ENCODE measurements at regions not wholly inside any gene's neighbourhood (a gene's known extent, or its start where the extent isn't known, plus 50 kb on each side); places are given as distances from the start of the nearest gene placed in this dataset.

GRCh38 chr15:93987068-93987467 lies 244.3 kb upstream of the MCTP2 start:
- in situ Hi-C loops (cut with HindIII; ENCODE audit: low sequenced_read_pairs): no loop called here
- no peak for DNase-seq (ENCODE audit: low read depth, low spot score)
- no peak overlapping the region for H3K4me3 ChIP-seq (ENCODE audit: low read depth, low read length)
- TF ChIP-seq CTCF (IDR thresholded peaks at IDR 0.05; ENCODE audit: low read depth, low read length): no peak

DNA sequence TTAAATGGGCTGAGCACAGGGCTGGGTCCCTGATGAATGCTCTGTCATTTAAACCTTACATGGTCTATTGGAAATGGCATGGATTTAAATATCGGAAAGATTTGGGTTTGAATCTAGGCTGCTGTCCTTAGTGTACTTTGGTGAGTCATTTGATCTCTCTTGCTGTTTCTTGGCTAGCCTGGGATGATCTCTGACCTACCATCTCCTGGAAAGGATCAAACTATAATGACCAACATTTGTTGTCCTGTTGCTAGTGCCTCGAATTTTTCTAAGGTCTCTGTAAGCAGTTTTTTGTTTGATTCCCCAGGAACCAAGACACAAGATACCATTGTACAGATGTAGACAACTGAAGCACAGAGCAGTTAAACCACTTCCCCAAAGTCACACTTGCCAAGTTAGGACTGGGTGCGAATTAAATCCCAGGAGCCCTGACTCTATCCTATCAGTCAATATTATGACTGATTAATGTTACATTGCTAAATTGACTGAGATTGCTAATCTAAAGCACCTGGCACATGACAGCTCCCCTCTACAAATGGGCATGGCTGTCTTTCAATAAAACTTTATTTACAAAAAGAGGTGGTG lies 244.9 kb upstream of the MCTP2 start:
- no peak for DNase-seq (ENCODE audit: low read depth, low spot score)
- in situ Hi-C loops (cut with HindIII; ENCODE audit: low sequenced_read_pairs): no loop called here
- no peak overlapping the region for H3K4me3 ChIP-seq (ENCODE audit: low read depth, low read length)
- no peak for TF ChIP-seq CTCF (IDR thresholded peaks at IDR 0.05; ENCODE audit: low read depth, low read length)

GRCh38 chr15:93985925-93986324 lies 245.4 kb upstream of the MCTP2 start:
- H3K4me3 ChIP-seq (ENCODE audit: low read depth, low read length): no peak overlapping the region
- no peak for TF ChIP-seq CTCF (IDR thresholded peaks at IDR 0.05; ENCODE audit: low read depth, low read length)
- DNase-seq (ENCODE audit: low read depth, low spot score): no peak
- in situ Hi-C loops (cut with HindIII; ENCODE audit: low sequenced_read_pairs): no loop called here

- no peak for TF ChIP-seq CTCF (IDR thresholded peaks at IDR 0.05; ENCODE audit: low read depth, low read length)
- in situ Hi-C loops (cut with HindIII; ENCODE audit: low sequenced_read_pairs): no loop called here
- H3K4me3 ChIP-seq (ENCODE audit: low read depth, low read length): no peak overlapping the region
- DNase-seq (ENCODE audit: low read depth, low spot score): no peak
These were observed 246.2 kb upstream of the MCTP2 start for GRCh38 chr15:93985176-93985575.

GRCh38 chr15:93983526-93983925 lies 247.8 kb upstream of the MCTP2 start:
- in situ Hi-C loops (cut with HindIII; ENCODE audit: low sequenced_read_pairs): no loop called here
- DNase-seq (ENCODE audit: low read depth, low spot score): no peak
- no peak overlapping the region for H3K4me3 ChIP-seq (ENCODE audit: low read depth, low read length)
- TF ChIP-seq CTCF (IDR thresholded peaks at IDR 0.05; ENCODE audit: low read depth, low read length): no peak

DNA sequence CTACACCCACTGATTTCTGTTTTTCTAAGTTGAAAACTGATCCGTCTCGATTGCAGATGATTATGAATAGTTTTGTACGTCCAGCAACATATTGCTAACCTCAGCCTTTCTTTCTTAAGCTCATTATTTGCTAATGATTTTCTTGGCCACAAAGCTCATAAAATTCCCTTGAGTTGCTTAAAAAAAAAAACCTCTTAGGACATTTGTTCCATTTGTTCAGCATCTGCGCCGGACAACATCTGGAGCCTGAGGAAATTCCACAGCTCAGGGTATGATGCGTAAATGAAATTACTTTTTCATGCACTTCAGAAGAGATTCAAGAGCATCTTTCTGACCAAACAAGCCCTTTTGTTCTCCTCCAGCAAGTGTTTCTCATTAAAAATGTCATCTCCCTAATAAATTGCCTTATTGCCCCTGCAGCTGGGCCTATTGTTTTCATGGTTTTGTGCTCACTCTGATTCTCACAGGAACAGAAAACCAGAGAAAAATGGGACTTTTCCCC lies 249.1 kb upstream of the MCTP2 start:
- no peak for TF ChIP-seq CTCF (IDR thresholded peaks at IDR 0.05; ENCODE audit: low read depth, low read length)
- no peak for DNase-seq (ENCODE audit: low read depth, low spot score)
- in situ Hi-C loops (cut with HindIII; ENCODE audit: low sequenced_read_pairs): no loop called here
- no peak overlapping the region for H3K4me3 ChIP-seq (ENCODE audit: low read depth, low read length)
